HG03520 (cell line): ENCODE measurements at regions not wholly inside any gene's neighbourhood (a gene's known extent, or its start where the extent isn't known, plus 50 kb on each side); places are given as distances from the start of the nearest gene placed in this dataset.
A peak's percentile ranks its signal among the peaks of the same experiment; 100 is the strongest.
"Not testable (repeated sequence)": the region's sequence is repeated elsewhere in the genome, so short reads cannot be mapped to it uniquely, and the experiment has no call there.

ENCODE experiments used
- ATAC-seq: cut with Tn5 transposase; IDR thresholded peaks from one replicate; pipeline ENCODE4 v1.9.1; 2021; ENCODE audit warnings: mild to moderate bottlenecking, moderate library complexity; ENCODE audit not compliant: unreplicated experiment

- no peak for ATAC-seq
Measured at GRCh38 chr11:86749821-86750401, 50.4 kb upstream of the PRSS23 start.

DNA sequence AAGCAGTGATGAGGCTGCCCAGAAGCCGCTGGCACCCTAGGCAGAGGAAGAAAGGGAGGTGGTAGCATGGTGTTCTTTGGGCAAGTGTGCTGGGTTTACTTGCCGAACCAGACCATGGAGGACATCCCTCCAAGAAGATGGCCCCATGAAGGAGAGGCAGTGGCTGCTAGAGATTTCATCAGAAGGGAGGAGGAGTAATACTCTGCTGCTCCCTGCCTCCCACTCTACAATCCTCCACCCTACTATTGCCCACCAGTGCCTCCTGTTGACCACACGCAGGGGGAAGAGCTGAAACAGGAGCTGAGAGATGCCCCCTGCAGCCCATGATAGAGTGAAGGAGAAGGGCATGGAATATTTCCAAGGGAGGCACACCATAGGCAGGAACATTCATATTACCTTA is 51.0 kb upstream of the PRSS23 start:
- ATAC-seq: no peak

GRCh38 chr11:86748296-86748695 is 52.0 kb upstream of the PRSS23 start:
- ATAC-seq: no peak

GRCh38 chr11:86747801-86748200 is 52.5 kb upstream of the PRSS23 start:
- ATAC-seq: no peak

GRCh38 chr11:86746514-86746913 is 53.8 kb upstream of the PRSS23 start:
- no peak for ATAC-seq

DNA sequence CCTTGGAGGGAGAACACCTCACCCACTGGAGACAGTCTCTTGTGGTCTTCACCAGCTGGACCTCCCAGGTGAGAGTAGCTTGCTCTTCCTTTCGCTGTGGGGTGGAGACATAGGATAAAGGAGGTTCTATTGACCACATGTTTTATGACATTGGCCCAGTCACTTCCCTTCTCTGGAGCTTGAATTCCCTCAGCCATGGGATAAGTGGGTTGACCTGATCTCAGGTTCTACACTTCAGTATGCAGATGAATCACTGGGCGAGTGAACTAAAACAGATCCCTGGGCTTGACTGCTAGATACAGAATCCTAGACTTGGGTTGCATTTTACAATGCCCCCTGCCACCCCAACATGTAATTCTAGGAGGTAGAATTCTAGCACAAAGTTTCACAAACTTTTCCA is 54.8 kb upstream of the PRSS23 start:
- ATAC-seq: no peak

DNA sequence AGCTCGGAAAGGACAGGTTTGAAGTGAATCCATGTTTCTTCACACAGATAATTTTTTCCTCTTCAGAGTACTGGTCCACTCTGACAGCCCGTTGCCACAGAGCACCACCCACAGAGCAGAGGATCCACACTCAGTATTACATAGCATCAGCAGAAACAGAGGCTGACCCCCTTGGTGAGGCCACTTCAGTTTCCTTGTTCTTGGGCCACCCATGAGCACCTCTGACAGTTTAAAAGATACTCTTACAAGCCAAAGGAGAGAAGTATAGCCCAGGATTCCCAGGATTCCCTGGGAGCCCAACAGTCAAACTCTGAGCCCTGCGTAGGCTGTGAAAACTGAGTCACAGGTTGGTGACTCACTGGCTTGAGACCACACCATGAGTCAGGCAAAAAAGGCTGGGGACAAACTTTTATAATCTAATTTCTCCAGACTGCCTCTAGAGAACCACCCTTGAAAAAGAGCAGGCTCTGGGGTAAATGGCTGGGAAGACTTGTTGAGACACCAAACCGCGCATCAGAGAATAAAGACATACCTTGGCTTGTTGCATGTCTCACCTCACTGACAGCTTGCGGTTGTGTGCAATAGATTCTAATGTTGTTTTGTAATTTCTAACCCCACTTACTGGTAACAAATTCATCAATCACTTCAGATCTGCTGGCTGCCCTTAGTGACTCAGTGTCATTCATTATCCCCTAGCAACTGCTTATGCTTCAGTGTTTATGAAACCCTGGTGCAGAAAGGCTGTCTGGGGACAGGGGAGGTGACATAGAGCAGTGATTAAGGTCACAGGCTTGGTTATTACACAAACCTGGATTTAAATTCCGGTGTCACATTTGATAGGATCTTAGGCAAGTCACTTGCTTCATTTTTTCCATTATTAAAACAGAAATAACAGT is 56.9 kb upstream of the PRSS23 start:
- peak; percentile 49 for ATAC-seq

GRCh38 chr11:86741839-86742805 is 58.2 kb upstream of the PRSS23 start:
- no peak for ATAC-seq

GRCh38 chr11:86741484-86741835 is 58.9 kb upstream of the PRSS23 start:
- no peak for ATAC-seq

DNA sequence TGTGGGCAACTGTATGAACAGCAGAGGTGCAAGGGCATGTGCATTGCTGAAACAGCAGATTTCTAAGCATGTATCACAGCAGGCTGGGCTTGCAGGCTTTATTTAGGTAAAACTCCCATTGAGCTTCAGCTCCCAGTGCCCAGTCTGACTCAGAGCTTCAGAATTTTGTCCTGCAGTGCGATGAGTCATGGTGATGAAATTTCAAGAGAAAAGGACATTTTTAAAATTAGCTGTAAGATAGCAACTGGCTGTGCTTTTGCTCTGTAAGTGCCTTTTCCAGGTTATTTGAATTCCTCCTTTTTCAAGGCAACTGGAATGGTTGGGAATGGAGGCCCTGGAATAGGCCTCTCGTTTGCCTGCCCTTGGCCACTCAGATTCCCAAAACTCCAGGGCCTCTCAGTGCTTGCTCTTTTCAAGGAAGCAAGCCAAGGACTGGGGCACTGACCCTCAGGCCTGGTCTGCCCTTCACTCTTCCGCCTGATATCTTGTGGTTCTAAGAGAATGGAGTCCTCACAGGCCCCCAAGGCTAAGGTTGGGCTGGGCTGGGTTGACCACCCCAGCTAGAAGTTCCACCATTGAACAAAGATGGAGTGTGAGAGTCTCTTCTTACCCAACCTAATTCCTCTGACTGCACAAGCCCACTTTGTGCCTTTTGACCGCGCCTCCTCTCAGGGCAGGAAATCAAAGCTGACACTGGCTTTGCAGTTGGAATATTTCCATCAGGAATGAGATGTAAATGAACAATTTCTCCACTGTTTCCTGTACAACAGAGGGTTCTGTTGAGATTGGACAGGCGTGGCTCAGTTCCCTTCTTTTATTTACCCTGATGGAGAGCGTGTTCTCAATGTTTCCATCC is 59.5 kb upstream of the PRSS23 start:
- ATAC-seq: no peak

DNA sequence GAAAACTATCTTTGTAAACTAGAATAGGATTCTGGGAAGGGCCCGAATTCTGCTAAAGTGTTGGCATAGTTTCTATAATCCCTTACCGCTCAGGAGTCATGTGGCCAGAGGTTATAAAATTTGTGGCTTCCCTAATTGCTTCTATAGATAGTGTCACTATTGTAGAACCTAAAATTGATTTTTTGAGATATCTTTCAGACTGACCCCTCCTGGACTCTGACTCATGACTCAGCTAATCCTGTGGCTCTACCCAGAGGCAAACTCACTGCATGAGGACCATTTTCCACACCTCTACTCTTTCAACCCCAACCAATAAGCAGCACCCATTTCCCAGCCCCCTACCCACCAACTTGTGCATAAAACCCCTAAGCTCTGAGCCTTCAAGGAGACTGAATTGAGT is 61.8 kb upstream of the PRSS23 start:
- ATAC-seq: no peak

- ATAC-seq: no peak
Measured at GRCh38 chr11:86737737-86738136, 62.6 kb upstream of the PRSS23 start.

- ATAC-seq: no peak
Measured at GRCh38 chr11:86737230-86737629, 63.1 kb upstream of the PRSS23 start.

DNA sequence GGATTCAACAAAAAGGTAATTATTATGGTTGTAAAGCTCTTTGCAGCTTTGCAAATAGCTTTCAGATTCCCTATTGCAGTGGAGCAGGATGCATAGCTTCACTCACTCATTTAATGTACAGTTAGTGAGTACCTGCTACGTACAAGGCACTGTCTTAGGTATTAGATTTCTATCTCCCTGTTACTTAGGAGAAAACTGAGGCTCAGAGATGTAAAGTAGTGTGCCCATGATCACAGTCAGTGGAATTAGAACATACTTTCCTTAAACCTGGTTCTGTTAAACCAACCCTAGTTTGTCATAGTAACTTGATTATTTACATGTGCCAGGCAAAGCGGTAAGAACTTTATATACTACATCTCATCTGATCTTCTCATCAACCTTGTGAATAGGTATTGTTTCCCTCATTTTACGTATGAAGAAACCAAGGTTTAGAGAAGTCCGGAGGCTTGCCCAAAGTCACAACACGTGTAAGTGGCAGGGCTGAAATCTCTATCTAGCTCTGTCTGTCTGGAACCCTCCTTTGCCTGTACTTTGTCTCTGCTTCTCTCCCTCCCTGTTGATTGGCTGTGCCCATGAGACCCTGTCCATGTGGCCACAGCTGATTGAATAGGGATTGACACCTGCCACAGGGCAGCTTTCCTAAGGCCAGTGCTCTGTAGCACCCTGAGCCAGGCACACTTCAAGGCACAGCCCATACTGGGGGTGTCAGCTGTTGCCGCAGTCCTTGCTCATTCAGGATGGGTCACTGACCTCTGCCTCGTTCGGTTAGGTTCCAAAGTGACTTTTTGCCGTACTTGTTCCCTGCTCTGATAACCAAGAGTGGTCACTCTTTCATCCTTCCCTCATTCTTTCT is 63.8 kb upstream of the PRSS23 start:
- ATAC-seq: no peak

DNA sequence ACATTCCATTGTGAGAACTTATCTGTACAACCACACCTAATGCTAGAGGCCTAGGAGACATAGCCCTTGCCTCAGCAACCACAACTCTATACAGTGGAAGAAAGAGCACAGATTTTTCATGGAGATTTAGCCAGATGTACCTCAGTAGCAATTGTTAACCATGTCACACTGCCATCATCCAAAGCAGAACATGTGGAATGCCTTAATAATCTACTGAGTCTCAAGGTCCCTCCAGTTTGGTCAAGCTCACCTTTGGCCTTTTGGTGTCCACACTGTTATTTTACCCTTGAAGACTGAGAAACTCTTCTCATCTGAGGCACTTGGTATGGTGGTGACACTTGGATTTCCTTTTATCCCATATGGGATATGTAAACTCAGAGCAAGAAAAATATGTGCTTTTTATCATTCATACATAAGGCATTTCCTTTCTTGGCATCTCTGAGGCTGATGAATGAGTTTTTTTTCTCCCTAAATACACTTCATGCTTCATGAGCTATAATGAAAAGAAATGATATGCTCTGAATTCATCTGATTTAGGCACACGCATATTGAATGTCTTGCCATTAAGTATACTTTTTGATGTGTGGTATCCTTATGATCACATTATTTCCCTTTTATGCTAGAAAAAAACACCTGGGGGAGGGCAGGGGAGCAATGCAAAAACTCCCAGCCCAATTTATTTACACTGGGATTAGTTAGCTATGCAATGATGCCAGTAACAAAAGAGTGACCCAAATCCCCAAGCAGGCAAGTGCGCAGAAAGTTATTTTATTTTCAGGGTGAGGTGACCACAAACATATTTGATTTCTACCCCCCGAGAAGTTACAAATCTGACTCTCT is 63.3 kb upstream of the ME3 start:
- no peak for ATAC-seq

- ATAC-seq: not testable (repeated sequence)
Measured at GRCh38 chr11:86732739-86733138, 60.3 kb upstream of the ME3 start.

DNA sequence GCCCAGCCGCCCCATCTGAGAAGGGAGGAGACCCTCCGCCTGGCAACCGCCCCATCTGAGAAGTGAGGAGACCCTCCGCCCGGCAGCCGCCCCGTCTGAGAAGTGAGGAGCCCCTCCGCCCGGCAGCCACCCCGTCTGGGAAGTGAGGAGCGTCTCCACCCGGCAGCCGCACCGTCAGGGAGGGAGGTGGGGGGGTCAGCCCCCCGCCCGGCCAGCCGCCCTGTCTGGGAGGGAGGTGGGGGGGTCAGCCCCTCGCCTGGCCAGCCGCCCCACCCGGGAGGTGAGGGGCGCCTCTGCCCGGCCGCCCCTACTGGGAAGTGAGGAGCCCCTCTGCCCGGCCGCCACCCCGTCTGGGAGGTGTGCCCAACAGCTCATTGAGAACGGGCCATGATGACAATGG is 59.9 kb upstream of the ME3 start:
- not testable (repeated sequence) for ATAC-seq

GRCh38 chr11:86729576-86729975 is 57.2 kb upstream of the ME3 start:
- not testable (repeated sequence) for ATAC-seq

- no peak for ATAC-seq
Measured at GRCh38 chr11:86728562-86728961, 56.1 kb upstream of the ME3 start.
